ENCODE measurements at regions not wholly inside any gene's neighbourhood (a gene's known extent, or its start where the extent isn't known, plus 50 kb on each side); places are given as distances from the start of the nearest gene placed in this dataset.

GRCh38 chr2:34492561-34493455 lies 893.7 kb upstream of the FAM98A start:
- CTCF ChIA-PET (ENCODE audit: partially characterized antibody): no interaction called here
- Histone ChIP-seq H3K4me3 (ENCODE audit: extremely low read depth in 1 of 4, insufficient read depth in 2 of 4, low read depth in 3 of 4, low read length in 4 of 4) (no peak overlapping the region), H2BK5ac (ENCODE audit: low read depth, low read length) (no peak overlapping the region), H3K23ac (ENCODE audit: insufficient read length) (no peak overlapping the region), H3K9me3 (ENCODE audit: insufficient read depth in 2 of 2, low read depth in 1 of 2, low read length in 1 of 2) (no peaks in the 10 kb centered on the region), H3K4ac (replicated peaks; ENCODE audit: insufficient read length, low read depth, low read length) (no peak overlapping the region), H2AK5ac (ENCODE audit: low read depth, low read length) (no peak overlapping the region), H3K79me2 (ENCODE audit: control insufficient read depth in 1 of 2, insufficient read depth in 2 of 2, low read length in 2 of 2) (no peaks in the 10 kb centered on the region), H3K79me1 (ENCODE audit: low read depth, low read length) (no peaks in the 10 kb centered on the region), H2AFZ (ENCODE audit: low read length) (no peak overlapping the region), H4K5ac (ENCODE audit: insufficient read length, low read depth, low read length) (no peak overlapping the region), H2BK20ac (ENCODE audit: low read length) (no peak overlapping the region), H3K27ac (ENCODE audit: low read depth, low read length) (no peak overlapping the region), H4K8ac (ENCODE audit: extremely low read depth, insufficient read depth, low read length) (no peak overlapping the region), H2BK15ac (ENCODE audit: low read length) (no peak overlapping the region), H3K14ac (ENCODE audit: insufficient read length) (no peak overlapping the region), H2BK12ac (ENCODE audit: low read depth, low read length) (no peak overlapping the region), H3K4me1 (replicated peaks in 1 of 4; ENCODE audit: control insufficient read depth in 3 of 4, insufficient read depth in 4 of 4, low read length in 3 of 4) (no peaks in the 10 kb centered on the region), H3K56ac (replicated peaks; ENCODE audit: insufficient read length, low read depth, low read length) (no peak overlapping the region), H3K4me2 (ENCODE audit: insufficient read depth in 1 of 2, low read depth in 2 of 2, low read length in 2 of 2) (no peak overlapping the region), H3K36me3 (ENCODE audit: control insufficient read depth in 2 of 4, insufficient read depth in 4 of 4, low read length in 3 of 4) (no peaks in the 10 kb centered on the region), H3K27me3 (replicated peaks in 1 of 4; ENCODE audit: control insufficient read depth in 3 of 4, extremely low read depth in 1 of 4, insufficient read depth in 3 of 4, low read length in 3 of 4) (no peaks in the 10 kb centered on the region), H3K18ac (ENCODE audit: extremely low read depth, low read length) (no peak overlapping the region), H4K91ac (replicated peaks; ENCODE audit: insufficient read length, low read length) (no peak overlapping the region), H2BK120ac (replicated peaks; ENCODE audit: low read depth, low read length) (no peak overlapping the region), H3K23me2 (ENCODE audit: low read depth, low read length) (no peaks in the 10 kb centered on the region), H3K9ac (replicated peaks in 1 of 4; ENCODE audit: extremely low read depth in 1 of 4, low read depth in 3 of 4, low read length in 3 of 4) (no peak overlapping the region), H4K20me1 (replicated peaks in 1 of 2; ENCODE audit: control insufficient read depth in 1 of 2, insufficient read depth in 2 of 2, low read length in 2 of 2) (no peaks in the 10 kb centered on the region)
- DNase-seq (ENCODE audit: low read depth in 1 of 2, low spot score in 2 of 2): no peak
- 90% methylated on average over 3 of the region's 3 CpGs; no CpG with 5 or more reads in 1 of the 2 experiments for WGBS, 2 experiments (ENCODE audit: extremely low coverage in 1 of 2, insufficient coverage in 1 of 2, insufficient read length in 1 of 2, insufficient replicate concordance in 2 of 2, low coverage in 1 of 2, low lambda C conversion rate in 2 of 2, missing lambda C conversion rate in 1 of 2)
- no peak for FAIRE-seq
- POLR2A ChIA-PET (ENCODE audit: partially characterized antibody): no interaction called here
- TF ChIP-seq EGR1 (IDR thresholded peaks at IDR 0.05; ENCODE audit: borderline replicate concordance, low read depth, low read length) (no peak), TAF1 (IDR thresholded peaks at IDR 0.05; ENCODE audit: low read depth, low read length) (no peak), POU5F1 (IDR thresholded peaks at IDR 0.05; ENCODE audit: low read depth, low read length) (no peak), KDM4A (IDR thresholded peaks at IDR 0.05; ENCODE audit: low read depth, low read length, severe bottlenecking) (no peak), BCL11A (IDR thresholded peaks at IDR 0.05; ENCODE audit: low read depth in 2 of 2, low read length in 2 of 2) (no peak), RXRA (IDR thresholded peaks at IDR 0.05; ENCODE audit: insufficient read depth, low read depth, low read length) (no peak), SIN3A (conservative IDR thresholded peaks at IDR 0.05 in 1 of 2, IDR thresholded peaks at IDR 0.05 in 1 of 2; ENCODE audit: low read depth in 1 of 2, low read length in 2 of 2) (no peak), SIX5 (IDR thresholded peaks at IDR 0.05; ENCODE audit: low read depth, low read length) (no peak), TEAD4 (IDR thresholded peaks at IDR 0.05; ENCODE audit: low read depth, low read length) (no peak), RFX5 (IDR thresholded peaks at IDR 0.05; ENCODE audit: borderline replicate concordance, low read depth, low read length) (no peak), BRCA1 (IDR thresholded peaks at IDR 0.05; ENCODE audit: low read depth, low read length) (no peak), YY1 (IDR thresholded peaks at IDR 0.05; ENCODE audit: low read depth, low read length) (no peak), CHD2 (IDR thresholded peaks at IDR 0.05; ENCODE audit: low read length) (no peak), POLR2AphosphoS5 (IDR thresholded peaks at IDR 0.05; ENCODE audit: low read depth, low read length) (no peak), SP4 (IDR thresholded peaks at IDR 0.05; ENCODE audit: low read length) (no peak)

Data from H1 (cell line).